A549 (cell line): ENCODE measurements at regions not wholly inside any gene's neighbourhood (a gene's known extent, or its start where the extent isn't known, plus 50 kb on each side); places are given as distances from the start of the nearest gene placed in this dataset.
"Not testable (repeated sequence)": the region's sequence is repeated elsewhere in the genome, so short reads cannot be mapped to it uniquely, and the experiment has no call there.

ENCODE experiments used
- CEBPB ChIP-seq, 2 experiments: fragments of >200 bp in 1 of 2; sonication (Bioruptor Twin) in 1 of 2; formaldehyde crosslinking in 1 of 2; IDR thresholded peaks; 2 replicates each; pipeline ENCODE4 v1.6.1; 2012 to 2016
- CTCF ChIP-seq: fragments of >200 bp; sonication (Bioruptor Twin); formaldehyde crosslinking; IDR thresholded peaks from 3 replicates; pipeline ENCODE4 v1.5.1; 2016
- EP300 ChIP-seq, 2 experiments: fragments of >200 bp; sonication (Bioruptor Twin); formaldehyde crosslinking; IDR thresholded peaks; 2 replicates in 1 of 2; 3 replicates in 1 of 2; pipeline ENCODE4 v1.6.1; 2016 to 2017
- ESRRA ChIP-seq: fragments of 150-350 bp; IDR thresholded peaks from 2 replicates; pipeline ENCODE4 v1.6.1; 2014; ENCODE audit warnings: mild to moderate bottlenecking, low read length, borderline replicate concordance
- POLR2A ChIP-seq: IDR thresholded peaks from 2 replicates; pipeline ENCODE4 v1.6.1; 2012; ENCODE audit warnings: mild to moderate bottlenecking, low read length
- TFCP2L1 ChIP-seq: fragments of 250-450 bp; sonication (Bioruptor Pico); IDR thresholded peaks from 2 replicates; pipeline ENCODE4 v1.5.0; 2021; ENCODE audit warnings: mild to moderate bottlenecking
- ZSCAN20 ChIP-seq: fragments of 250-450 bp; sonication (Bioruptor Pico); IDR thresholded peaks from 2 replicates; pipeline ENCODE4 v1.8.0; 2022; ENCODE audit warnings: mild to moderate bottlenecking, moderate library complexity

GRCh38 chr3:177635601-177636106 is 438.4 kb upstream of the TBL1XR1 start:
- not testable (repeated sequence) for TF ChIP-seq TFCP2L1 (CRISPR knock-in tag); CTCF; POLR2A; EP300 (IDR thresholded peaks at IDR 0.05); CEBPB (IDR thresholded peaks at IDR 0.05); ESRRA; ZSCAN20 (CRISPR knock-in tag)
